GM19351 (cell line): ENCODE measurements at regions not wholly inside any gene's neighbourhood (a gene's known extent, or its start where the extent isn't known, plus 50 kb on each side); places are given as distances from the start of the nearest gene placed in this dataset.

Source experiments
- ATAC-seq: cut with Tn5 transposase; IDR thresholded peaks from one replicate; pipeline ENCODE4 v1.9.1; 2021; ENCODE audit warnings: mild to moderate bottlenecking, moderate library complexity; ENCODE audit not compliant: unreplicated experiment

DNA sequence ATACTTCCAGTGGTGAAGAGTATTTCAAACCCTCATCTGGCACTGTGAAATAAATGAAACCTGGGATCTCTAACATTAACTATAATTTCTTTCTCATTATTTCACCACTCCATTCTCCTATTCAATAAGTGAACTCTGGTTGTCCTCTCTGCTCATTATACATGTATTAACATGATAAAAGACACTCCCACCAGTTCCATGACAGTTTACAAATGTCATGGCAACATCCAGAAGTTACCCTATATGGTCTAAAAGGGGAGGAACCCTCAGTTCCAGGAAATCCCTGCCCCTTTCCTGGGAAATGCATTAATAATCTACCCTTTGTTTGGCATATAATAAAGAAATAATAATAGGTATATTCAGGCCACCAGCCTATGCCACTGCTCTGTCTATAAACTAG, 62.7 kb upstream of the BRINP3 start:
- no peak for ATAC-seq

DNA sequence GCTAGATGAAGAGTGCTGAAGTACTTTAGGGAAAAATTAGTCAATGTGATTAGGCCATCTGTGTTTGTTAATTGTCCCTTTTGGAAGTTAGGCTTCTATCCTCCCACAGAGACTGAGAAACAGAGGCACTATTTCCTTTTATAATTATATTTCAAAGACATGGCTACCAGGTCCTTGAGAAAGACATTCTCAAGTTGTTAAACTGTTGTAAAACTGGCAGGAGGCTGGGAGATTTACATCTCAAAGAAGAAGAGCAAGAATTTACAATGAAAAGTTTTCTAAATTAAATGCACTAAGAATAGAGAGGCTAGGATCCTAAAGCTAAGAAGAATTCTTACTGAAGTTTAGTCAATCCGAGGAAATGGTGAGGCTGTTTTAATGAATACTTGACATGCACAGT, 74.0 kb upstream of the BRINP3 start:
- ATAC-seq, result no peak

DNA sequence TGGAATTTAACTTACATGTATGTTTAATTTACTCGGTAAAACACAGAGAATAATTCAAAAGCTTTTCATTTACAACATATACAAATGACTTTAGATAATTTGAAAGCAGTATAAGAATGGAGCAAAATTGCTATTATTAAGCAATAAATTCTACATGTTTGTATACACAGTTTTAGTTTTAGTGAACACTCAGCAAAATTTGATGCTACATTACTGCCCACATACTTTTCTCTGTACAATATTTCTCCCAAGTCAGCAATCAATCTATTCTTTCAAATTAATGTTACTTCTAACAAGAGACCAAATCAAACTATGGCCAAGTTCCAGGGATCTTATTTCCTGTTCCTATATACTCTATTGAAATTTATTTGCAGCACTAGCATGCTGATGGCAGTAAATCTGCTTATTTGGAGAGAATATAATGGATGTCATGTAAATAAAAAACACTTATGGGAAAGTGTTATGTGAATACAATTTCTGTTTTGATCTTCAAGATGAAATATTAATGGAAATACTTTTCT, 82.6 kb upstream of the BRINP3 start:
- ATAC-seq, result no peak

DNA sequence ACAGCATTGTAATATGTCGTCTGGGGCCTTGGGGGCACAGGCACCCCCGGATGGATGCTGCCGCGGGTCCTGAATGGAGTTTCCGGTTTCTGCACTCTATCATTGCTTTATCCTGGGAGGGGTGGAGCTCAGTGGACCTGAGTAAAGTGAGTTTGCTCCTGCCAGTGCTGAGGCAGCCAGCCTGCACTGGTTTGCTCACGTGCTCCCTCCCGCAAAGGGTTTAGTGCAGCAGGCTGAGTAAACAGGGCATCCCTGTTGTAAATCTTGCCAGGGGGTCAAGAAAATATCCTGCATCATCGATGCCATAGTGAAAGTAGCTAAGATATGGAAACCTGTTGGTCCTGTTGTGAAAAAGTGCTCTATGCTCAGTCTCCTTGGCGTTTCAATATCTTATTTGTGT, 85.6 kb upstream of the BRINP3 start:
- ATAC-seq, result no peak

DNA sequence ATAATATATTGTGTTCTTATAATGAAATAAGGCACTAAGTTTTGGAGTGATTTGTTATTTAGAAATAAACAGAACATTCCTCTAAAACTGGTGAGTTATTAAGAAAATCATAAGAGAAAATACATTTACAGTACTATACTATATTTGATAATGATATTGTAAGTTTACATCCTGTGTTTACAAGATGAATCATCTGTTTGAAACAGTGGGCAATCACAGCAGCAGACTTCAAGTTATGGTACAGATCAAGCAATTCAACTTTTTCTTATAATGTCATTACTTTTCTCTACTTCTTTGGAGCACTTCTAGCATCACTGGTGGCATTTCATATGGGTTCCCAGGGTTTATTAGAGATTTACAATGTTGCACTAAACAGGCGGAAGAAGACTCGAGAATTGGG, 86.5 kb upstream of the BRINP3 start:
- no peak for ATAC-seq

DNA sequence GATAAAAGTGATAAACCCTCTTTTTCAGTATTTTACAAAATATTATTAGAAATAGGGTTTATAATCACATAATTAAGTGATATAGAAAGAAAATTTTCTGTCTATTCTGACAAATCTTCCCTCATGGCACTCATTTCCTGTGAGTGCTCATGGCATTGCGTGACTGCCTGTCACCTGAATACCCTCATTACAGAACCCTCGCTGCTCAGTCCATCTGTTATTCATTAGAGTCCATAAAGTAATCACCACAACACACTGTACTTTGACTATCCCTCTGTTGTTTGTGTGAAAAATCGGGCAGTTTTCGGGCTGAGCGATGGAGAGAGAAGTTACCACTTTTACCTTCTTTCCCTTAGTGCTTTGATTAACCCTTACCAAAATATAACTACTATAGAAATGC, 100.4 kb upstream of the BRINP3 start:
- ATAC-seq, result no peak

DNA sequence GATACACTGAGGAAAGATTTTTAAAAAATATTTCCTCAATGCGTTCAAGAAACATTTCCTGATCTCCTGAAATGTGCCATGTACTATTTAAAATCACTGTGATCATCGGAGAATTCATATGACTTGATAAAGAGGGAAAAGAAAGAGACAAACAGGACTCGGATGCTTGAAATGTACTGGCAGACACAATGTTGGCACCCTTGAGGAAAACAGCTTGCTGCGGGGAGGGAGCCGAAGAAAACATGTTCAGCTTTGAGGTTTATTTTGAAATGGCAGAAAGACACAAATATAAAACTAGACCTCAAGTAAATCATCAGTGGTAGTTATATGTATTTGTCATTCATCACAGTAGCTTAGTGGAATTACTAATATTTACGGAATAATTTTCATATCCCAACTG, 100.9 kb upstream of the BRINP3 start:
- ATAC-seq, result no peak

DNA sequence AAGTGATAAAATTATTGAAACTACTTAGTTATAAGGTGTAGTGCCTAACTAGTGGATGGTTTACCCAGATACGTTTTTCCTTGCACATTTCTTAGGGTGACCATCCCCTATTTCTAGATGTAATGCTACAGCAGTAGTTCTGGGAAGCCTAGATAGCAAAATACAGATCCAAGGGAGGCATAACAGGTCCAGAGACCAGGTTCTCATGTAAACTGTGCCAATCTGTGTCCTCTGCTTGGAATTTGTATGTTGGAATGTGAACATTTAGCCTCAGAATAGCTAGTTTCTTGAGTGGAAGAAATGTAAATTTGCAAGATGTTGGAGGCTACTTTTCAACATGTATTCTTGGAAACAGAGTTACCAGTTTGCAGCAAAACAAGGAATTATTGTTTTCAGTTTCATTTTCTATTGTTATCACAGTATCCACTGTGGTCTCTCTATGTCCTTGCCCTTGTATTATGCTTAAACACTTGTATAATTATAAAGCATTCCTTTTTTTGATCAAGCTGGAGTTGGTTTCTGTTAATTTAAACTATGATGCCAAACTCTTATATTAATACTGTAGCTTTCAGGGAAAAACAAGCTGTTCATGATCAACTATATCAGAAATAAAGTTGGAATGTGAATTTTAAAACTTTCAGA, 102.0 kb upstream of the BRINP3 start:
- ATAC-seq, result no peak

DNA sequence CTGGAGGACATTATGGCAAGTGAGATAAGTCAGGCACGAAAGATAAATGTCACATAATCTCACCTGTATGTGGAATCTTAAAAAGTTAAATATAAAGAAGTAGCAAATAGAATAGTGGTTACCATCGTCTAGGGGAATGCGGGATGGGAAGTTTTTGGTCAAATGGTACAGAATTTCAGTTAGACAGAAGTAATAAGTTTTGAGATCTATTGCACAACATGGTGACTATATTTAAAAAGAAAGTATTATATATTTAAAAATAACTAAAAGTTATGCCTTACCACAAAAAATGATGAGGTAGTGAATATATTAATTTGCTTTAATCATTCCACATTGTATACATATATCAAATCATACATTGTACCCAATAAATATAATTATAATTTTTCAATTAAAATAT, 106.2 kb upstream of the BRINP3 start:
- no peak for ATAC-seq

DNA sequence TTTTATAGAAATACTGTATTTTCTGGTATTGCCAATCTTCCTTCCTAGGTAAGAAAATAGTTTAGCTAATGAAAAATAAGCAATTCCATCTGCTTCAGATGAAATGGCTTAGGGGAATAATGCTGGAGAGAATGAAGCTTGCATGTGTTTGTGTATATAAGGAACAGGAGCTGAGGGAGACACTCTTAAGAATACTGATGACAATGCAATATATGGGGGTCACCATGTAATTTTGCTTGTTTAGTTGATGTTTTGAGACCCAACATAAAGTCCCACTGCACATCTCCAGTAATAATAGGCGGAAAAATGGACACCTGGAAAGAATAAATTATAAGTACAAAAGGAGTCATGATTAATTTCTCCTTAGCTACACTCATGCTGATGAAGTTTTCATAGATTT, 110.8 kb upstream of the BRINP3 start:
- no peak for ATAC-seq

DNA sequence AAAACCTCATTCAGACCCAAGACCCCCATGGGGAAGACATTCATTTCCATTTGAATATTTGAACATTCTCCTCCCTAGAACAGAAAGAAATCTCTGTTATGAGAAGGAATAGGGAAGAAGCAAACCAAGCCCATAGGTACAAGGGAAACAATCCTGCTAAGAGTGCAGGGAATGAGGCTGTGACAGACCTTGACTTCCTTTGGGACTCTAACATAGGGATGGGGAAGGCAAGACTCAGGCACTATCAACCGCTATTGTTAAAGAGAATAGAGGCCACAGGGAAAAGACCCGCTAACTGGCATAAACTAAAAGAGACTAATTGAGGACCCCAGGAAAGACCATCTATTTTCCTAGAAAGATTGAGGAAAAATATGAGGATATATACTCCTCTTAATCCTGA, 117.8 kb upstream of the BRINP3 start:
- ATAC-seq, result no peak

DNA sequence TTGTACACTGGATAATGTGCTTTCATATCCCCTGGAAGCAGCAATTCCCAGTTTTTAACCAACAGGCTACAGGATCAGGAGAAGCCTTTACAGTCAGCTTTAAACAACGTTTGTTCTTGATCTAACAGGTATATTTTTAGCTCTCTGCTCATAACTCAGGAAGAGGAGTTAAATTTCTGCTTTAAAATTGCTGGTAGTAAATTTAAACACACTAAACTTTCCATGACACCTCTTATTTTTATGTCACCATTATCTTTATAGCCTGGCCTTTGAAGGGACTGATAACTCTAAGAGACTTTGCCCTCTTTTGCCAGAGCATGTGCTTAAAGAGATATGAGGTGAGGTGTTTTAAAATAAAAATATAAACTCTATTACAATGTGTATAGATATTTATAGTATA, 119.6 kb upstream of the BRINP3 start:
- ATAC-seq, result no peak

DNA sequence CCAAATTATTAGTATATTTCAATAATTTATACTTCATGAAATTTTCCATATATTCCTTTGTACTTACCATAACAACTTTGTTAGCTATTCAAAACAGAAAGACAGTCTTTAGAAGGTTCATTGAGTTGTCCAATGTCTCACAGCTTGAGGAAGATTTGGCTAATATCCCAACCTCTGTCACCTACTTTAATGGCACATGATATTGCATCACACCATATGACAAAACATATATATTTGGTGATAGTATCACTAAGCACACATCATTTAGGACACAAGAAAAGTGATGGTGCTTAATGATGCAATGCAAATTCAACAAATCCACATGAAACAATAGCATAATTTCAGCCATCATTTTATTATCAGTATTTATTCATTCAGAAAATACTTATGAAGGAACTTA, 122.0 kb upstream of the BRINP3 start:
- no peak for ATAC-seq

DNA sequence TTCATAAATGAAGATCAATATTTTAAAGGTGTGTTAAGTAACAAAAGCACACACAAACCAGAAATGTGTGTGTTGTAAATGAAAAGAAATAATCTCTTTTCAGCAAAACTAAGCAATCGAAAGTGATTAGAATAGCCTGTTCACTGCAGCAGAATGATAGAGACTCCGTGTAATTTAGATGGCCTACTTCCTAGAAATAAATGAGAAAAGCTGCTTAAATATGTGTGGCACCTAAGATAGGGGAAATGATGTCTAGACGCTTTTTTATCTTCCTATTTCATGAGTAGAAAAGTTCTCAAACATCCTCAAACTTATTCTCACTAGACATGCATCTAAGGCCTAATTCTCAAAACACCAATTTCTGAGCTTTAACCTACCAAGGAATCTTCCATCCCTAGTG, 124.7 kb upstream of the BRINP3 start:
- ATAC-seq, result no peak

DNA sequence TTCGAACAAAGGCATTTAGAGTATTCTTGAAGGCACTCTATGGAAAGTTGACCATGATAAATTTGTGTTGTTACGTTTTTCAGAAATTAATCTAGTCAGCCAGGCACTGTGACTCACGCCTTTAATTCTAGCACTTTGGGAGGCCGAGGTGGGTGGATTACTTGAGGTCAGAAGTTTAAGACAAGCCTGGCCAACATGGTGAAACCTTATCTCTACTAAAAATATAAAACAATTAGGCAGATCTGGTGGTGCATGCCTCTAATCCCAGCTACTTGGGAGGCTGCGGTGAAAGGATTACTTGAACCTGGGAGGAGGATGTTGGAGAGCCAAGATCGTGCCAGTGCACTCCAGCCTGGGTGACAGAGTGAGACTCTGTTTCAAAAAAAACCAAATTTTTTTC, 130.6 kb upstream of the BRINP3 start:
- no peak for ATAC-seq

DNA sequence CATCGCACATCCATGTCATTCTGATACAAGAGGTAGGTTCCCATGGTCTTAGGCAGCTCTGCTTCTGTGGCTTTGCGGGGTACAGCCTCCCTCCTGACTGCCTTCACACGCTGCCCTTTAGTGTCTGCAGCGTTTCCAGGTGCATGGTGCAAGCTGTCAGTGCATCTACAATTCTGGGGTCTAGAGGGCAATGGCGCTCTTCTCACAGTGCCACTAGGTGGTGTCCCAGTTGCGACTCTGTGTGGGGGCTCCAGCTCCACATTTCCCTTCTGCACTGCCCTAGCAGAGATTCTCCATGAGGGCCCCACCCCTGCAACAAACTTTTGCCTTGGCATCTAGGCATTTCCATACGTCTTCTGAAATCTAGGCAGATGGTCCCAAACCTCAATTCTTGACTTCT, 138.2 kb upstream of the BRINP3 start:
- ATAC-seq, result no peak

DNA sequence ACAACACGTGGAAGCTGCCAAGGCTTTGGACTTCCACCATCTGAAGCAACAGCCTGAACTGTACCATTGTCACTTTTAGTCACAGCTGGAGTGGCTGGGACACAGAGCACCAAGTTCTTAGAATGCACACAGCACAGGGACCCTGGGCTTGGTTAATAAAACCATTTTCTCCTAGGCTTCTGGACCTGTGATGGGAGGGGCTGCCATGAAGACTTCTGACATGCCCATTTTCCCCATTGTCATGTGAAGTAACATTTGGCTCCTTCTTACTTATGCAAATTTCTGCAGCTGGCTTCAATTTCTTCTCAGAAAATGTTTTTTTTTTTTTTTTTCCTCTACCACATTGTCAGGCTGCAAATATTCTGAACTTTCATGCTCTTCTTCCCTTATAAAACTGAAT, 138.6 kb upstream of the BRINP3 start:
- no peak for ATAC-seq

DNA sequence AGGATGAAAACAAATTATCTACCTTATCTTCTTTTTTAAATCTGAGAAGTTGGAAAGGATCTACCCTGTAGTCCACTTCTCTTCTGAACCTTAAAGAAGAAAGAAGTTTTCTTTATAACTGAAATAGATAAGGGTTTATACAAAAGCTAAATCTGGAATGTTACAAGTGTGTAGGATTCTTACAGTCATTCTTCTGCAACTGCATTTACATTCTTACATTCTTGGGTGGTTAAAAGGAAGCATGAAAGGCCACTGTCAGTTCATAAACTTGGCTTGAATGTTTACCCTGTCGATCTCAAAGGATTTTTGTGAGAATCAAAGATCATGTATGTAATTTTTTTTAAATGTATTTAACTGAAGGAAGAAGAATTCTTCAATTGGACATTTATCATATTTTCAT, 142.1 kb upstream of the BRINP3 start:
- ATAC-seq, result no peak

DNA sequence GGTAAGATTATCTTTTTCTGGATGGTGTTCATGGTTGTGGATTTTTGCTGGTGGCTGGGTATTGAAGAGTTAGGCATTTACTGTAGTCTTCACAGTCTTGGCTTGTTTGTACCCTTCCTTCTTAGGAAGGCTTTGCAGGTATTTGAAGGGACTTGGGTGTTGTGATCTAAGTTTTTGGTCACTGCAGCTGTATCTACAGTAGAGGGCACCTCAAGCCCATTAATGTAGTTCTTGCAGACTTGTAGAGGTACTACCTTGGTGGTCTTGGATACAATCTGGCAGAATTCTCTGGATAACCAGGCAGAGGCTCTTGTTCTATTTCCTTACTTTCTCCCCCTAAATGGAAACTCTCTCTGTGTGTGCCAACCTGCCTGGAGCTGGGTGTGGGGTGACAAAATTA, 155.8 kb upstream of the BRINP3 start:
- ATAC-seq, result no peak

DNA sequence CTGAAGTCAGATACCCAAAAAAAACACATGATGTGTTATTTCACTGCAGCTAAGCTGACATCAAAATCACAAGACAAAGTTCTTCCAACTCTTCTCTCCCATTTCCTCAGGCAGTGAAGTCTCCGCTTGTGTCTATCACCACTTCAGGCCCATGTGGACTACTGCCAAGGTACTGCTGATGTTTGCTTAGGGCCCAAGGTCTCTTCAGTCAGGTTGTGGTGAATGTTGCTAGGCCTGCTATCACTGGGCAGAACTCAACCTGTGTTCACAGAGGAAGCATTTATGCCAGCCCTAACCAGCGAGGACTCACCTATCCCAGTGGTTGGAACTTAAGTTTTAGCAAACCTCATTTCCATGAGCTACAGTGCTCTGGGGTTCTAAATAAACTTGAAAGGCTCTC, 156.5 kb upstream of the BRINP3 start:
- ATAC-seq, result no peak

DNA sequence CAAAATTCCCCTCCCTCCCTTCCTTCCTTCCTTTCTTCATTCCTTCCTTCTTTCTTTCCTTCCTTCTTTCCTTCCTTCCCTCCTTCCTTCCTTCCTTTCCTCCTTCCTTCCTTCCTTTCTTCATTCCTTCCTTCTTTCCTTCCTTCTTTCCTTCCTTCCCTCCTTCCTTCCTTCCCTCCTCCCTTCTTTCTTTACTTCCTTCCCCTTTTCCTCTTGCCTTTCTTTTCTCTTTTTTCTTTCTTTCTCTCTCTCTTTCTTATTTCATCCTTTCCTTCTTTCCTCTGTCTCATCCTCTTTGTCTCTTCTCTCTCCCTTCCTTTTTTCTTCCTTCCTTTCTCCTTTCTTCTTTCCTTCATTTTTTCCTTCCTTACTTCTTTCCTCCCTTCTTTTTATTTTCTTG, 171.9 kb upstream of the BRINP3 start:
- ATAC-seq, result no peak

DNA sequence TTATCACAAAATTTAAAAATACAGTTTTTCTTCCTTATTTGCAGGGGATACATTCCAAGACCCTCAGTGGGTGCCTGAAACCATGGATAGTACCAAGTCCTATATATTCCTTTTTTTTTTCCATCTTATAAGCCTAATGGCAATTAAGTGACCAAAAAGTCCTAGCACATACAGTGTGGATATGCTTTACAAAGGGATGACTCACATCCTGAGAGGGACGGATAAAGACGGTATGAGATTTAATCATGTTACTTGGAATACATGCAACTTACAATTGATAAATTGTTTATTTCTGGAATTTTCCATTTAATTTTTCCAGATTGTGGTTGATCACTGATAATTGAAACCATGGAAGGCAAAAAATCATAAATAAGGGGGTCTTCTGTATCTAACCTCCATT, 181.2 kb upstream of the BRINP3 start:
- no peak for ATAC-seq

DNA sequence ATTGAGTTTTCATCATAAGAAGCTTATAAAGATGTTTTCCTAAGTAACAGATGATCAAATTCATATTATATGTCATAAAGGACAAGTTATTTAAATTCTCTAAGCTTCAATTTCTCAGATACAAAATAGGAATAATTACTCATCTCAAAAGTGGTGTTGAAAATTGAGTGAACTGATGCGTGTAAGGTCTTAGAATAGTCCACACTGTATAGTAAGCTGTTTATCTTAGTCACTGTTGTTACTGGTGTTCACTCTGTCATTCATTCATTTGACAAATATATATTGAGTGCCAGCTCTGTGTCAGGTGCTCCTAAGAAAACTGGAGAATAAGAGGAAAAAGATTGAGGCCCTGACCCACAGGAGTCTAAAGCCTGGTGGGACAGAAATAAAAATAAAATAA, 186.3 kb upstream of the BRINP3 start:
- no peak for ATAC-seq
